ENCODE measurements at regions not wholly inside any gene's neighbourhood (a gene's known extent, or its start where the extent isn't known, plus 50 kb on each side); places are given as distances from the start of the nearest gene placed in this dataset.
"Not testable (repeated sequence)": the region's sequence is repeated elsewhere in the genome, so short reads cannot be mapped to it uniquely, and the experiment has no call there.

DNA sequence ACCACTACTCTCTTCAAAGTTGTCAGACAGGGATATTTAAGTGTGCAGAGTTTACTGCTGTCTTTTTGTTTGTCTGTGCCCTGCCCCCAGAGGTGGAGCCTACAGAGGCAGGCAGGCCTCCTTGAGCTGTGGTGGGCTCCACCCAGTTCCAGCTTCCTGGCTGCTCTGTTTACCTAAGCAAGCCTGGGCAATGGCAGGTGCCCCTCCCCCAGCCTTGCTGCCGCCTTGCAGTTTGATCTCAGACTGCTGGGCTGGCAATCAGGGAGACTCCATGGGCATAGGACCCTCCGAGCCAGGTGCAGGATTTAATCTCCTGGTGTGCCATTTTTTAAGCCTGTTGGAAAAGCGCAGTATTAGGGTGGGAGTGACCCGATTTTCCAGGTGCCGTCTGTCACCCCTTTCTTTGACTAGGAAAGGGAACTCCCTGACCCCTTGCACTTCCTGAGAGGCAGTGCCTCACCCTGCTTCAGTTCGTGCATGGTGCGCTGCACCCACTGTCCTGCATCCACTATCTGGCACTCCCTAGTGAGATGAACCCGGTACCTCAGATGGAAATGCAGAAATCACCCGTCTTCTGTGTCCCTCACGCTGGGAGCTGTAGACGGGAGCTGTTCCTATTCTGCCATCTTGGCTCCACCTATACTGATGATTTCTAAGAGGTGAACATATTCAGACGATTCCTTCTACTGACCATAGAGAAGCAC, 167.6 kb downstream of the CXXC4 start:
- not testable (repeated sequence) for DNase-seq

DNA sequence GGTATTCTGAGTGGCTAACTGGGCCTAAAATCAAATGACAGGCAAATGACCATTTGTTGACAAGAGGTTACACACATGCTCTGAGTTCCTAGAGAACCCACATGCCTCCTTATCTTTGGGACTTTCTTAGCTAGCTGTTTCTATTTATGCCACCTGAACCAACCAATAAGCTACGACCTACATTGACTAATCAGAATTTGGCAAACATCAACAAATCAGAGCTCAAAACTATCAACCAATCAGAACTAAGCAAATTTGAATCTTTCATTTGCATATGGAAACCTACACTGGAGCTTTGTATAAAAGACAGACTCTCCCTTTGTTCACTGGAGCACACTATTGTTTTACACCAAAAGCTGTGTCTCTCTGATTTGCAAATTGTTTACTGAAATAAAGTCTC, 192.0 kb downstream of the CXXC4 start:
- DNase-seq: no peak

DNA sequence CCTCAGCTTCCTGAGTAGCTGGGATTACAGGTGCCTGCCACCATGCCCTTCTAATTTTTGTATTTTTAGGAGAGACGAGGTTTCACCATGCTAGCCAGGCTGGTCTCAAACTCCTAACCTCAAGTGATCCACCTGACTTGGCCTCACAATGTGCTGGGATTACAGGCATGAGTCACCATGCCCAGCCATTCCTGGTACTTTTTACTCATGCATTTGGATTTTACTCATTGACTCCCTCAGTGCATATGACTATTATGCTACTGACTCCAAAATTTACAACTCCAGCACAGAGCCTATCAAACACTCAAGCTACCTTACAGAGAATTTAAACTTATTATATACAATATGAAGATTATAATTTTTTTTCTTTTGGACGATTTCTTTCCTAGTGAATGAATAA, 199.9 kb downstream of the CXXC4 start:
- DNase-seq: no peak

DNA sequence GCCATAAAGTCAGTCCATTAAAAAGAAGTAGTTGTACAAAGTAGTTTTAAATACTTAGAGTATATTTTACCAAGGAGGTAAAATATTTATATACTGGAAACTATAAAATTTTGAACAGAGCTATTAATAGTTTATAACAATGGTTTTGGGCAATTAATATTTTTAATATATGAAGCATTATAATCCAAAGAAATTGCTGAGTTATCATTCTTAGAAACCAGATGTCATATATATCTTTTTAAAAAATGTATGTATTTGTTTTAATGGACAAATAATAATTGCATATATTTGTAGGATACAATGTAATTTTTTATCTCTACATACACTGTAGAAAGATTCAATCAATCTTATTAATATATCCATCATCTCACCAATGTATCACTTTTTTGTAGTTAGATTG, 207.8 kb downstream of the CXXC4 start:
- DNase-seq: no peak

DNA sequence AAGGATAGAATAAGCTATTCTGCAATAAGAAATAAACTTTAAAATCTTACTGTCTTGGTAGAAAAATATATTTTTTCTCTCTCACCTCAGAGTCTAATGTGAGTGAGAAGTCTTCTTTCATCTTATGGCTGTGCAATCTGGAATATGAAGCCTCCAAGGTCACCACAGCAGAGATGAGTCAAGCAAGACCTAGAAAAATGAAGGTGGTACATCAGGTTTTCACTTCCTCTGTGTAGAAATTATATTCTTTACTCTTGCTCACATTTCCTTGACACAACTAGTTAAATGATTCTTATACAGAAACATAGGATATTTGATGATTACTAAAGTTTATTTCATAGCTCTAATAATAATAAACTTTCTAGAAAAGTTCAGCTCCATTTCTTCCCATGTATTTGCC, 211.4 kb downstream of the CXXC4 start:
- no peak for DNase-seq

DNA sequence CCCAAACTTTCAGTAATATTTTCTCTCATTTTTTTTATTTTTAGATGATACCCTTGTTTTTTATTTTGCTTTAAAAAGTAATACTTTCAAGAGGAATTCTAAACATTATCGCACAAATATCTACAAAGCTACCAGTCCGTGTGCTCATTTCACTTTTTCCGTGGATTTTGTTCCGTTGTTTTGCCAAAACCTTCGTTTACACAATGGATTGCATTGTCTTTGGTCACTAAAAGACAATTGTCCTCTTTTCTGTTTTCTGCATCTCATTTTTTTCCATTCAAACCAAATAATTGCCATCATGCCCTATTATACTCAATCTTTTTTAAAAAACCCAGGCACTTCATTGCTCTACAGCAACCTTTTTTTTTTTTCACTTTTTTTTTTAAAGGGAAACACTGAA, 214.9 kb downstream of the CXXC4 start:
- no peak for DNase-seq

DNA sequence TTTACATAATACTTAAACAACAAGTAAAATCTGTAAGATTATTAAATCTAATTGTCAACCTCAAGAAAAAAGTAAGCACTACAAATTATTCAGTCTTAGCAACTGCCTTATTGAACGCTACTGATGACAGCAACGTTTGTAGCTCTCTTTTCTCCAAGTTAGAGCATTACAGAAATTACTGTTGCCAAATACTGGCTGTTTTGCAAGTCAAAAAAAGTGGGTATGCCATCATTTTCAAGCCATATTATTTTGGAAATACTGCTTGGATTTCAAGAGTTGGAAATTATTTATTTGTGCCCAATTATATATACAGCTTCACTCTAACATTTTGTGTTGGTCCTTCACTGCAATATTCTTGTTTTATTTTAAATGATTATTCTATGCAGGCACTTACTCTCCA, 221.7 kb downstream of the CXXC4 start:
- DNase-seq: no peak

DNA sequence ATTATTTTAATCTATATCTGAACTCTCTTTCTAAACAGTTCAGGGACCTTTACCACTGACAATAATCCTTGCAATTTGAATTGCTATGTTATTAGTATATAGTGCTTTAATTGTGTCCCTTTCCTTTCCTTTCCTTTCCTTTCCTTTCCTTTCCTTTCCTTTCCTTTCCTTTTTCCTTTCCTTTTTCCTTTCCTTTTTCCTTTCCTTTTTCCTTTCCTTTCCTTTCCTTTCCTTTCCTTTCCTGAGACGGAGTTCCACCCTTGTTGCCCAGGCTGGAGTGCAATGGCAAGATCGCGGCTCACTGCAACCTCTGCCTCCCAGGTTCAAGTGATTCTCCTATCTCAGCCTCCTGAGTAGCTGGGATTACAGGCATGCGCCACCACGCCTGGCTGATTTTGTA, 225.1 kb downstream of the CXXC4 start:
- not testable (repeated sequence) for DNase-seq

DNA sequence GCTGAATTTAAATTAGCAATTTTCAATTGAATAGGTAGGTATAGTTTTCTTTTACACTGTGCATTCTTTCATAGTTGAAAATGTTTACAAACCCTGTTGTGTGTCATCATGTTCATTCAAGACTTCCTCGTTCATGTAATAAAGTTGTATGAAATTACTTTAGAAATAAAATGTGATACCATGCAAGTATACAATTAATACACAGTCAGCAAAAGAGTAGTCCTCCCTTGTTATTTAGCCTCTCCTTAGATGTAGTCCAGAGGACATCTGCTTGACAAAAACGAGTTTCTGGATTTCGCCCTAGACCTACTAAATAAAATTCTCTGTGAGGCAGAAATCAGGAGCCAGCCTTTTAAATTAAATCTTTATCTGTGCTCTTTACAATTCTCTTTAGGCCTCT, 231.6 kb downstream of the CXXC4 start:
- no peak for DNase-seq

DNA sequence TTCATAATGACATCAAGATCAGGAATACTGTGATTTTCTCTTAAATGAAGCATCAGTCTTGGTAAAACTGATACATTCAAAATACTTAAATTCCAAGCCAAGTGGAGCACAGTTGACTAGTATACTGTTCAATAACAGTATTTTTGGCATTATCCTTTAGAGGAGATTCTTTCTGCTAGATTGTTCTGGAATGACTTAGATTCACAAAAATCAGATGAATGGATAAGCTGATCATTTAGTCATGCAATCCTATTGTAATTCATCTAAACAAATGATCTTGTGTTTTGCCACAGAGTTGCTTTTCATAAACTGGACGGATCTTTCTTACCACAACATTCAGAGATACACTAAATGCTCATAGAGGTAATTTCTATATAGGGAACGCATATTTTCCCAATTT, 232.0 kb downstream of the CXXC4 start:
- no peak for DNase-seq

DNA sequence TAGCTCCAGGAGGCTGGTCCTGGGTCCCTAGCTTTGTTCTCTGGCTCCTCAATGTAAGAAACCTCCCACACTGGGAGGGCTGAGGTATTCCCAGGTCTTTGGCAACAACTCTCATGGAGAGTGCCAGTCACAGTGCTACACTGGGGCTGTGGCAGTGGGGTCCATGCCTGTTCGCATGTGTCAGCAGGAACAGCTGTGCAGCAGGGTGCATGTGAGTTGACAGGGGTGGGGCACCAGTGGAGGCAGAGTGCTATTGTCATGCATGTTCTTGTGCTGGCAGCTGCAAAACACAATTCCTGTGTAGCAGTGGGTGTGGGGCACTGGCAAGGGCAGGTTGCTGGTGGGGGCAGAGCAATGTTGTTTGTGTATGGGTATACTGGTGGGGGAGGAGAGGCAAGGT, 246.0 kb downstream of the CXXC4 start:
- no peak for DNase-seq

DNA sequence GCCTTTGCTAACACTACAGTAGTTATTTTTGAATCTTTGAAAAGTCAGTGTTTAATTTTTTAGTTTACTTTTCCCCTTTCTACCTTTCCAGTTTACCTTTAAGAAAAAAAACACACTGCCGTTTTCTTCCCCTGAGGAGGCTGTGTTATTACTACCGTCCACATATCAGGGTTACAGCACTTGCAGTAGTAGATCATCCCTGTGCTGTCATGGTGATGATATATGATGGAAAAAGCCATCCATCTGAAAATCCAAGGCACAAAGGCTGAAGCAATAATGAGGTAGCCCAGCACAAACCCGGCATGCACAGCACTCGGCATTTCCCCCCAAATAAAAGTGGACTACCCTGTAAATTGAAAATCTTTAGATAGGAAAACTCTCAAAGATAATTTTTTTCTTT, 258.7 kb downstream of the CXXC4 start:
- DNase-seq: no peak

DNA sequence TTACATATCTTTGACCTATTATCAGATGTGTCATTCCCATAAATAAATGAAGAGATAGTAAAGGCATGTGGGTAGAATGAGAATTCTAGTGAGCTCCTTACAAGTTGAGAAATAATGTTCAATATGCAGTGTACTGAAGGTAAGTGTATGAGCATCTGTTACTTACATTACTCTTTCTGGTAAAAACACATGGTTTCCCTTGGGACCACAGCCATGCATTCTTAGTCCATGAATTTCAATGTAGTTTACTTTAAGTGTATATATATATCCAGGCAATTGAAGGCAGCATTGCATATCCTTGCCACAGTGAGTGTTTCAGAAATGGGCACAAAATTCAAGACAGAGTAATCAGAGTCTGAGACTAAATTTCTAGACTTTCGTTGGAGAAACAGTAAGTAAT, 277.2 kb downstream of the CXXC4 start:
- DNase-seq: no peak

DNA sequence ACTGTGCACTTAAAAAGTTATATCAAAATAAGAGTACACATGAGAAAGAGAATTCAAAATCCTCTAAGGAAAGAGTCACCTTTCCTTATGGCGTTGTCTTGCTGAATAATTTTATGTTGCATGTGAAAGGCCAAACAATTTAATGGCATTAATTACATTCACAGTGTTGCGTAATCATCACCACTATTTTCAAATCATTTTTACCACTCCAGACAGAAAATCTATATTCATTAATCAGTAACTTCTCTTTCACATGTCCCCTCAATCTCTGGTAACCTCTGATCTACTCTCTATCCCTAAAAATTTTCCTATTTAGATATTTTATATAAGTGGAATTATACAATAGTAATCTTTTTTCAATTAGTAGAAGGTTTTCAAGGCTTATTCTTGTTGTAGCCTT, 283.0 kb downstream of the CXXC4 start:
- no peak for DNase-seq

DNA sequence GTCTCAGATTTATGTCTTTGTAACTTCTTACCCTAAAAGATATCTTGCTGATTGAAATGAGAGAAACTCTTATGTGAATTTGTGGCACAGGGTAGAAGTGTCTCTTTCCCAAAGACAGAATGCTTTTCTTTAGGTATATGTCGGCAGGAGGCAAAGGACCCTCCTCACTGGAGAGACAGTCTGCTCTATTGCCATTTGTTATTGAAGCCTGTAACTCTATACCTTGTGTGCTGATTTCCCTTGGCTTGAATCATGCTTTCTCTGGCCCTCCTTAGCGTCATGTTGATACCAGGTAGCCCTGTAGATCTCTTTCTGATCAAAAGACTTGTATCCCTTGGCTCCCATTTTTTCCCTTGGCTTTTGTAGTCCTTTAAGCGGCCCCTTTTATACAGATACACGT, 284.3 kb downstream of the CXXC4 start:
- DNase-seq: no peak

DNA sequence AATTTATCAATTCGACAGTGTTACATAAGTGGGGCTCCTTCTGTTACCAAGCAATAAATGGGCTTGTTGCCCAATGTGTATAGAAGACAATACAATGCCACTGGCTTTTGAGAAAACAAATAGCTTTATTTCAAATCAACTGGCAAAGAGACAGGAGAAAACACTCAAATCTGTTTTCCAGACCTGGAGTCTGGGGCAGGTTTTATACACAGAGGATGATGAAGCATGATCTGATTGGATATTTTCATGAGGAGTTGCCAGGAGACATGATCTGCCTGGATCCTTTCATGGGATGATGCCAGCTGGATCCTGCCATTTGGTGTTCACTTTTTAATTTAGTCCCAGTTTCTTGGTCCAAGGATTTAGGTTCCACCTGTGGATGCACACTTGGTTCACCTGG, 287.9 kb downstream of the CXXC4 start:
- no peak for DNase-seq

DNA sequence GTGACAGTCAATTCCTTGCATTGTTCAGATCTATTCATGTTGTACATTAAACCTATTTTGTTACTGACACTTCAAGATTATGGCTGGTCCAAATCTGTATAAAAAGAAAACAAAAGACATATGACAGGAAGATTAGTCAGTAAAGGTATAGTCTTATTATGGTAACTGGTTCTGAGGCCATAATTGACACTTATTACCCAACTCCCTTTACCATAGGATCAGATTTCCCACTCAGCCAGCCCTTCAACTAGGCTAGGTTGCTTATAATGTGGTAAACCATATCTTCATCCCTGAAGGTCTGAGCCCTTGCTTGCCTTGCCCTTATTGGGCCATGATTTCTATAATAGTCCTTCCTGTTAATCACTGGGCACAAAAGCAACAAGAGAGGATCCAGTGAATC, 289.6 kb downstream of the CXXC4 start:
- no peak for DNase-seq

DNA sequence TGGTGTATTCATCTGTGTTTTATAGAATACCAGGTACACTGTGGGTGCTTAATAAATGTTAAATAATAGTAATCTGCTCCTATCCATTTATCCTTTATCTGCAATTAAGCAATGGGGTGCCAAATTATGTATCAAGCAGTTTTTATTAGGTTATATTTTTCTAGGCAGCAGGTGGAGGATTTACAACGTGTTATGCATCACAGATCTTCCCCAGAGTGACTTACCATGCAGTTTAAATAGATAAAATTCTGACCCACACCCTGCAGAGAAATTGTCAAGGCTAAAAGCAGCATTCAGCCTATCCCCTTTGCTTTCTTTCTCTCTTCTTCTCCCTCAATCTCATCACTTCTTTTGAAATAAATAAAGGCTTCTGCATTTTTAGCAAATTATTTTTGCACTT, 306.4 kb downstream of the CXXC4 start:
- no peak for DNase-seq

DNA sequence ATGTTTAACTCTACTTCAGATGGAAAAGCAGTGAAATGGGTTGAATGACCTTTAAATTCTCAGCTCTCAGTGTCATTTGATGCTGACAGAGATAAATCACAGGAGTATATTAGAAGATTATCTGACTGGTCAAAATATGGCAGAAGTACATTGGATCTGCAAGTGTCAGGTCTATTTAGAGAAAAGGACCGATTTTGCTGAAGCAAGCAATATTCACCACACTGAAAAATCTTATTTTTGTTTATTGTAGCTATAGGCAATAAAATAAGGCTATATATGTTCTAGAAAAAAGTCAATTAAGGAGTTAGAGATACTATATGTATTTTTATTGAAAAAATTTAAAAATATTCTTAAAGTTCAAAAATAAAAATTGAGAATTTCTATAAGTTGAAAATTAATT, 325.3 kb downstream of the CXXC4 start:
- no peak for DNase-seq

DNA sequence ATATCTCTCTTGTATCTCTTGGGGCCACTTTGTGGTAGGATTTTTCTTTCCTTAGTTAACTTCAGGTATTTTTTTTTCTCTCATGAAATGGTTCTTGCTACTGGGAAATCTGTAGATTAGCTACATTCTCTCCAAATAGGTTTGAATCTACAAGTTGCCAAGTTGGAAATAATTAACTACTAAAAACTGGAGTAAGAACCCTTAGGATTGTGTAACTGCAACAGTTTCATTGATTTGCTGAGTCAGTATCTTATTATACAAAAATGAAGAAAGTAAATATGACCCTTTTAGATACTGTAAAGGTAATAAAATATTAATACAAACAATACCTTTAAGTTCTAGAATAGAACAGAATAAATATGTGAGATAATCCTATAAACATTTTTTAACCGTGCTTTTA, 327.9 kb downstream of the CXXC4 start:
- no peak for DNase-seq

DNA sequence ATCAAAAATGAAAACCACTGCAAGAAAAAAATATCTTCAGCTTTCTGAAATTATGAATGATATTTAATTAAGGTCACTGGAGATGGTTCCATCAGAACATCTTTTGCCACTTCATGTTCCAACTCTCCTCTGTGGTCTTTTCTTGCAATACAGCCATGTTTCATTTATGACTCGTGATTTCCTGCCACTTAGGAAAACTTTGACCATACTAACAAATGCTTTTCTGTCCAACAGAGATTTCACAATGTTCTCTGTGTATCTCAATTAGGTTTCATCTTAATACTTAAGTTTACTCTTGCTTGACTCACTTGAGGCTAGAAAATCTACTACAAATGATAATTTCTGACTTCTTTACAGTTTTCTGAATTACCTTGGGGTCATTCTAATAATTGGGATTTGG, 330.9 kb downstream of the CXXC4 start:
- DNase-seq: no peak

DNA sequence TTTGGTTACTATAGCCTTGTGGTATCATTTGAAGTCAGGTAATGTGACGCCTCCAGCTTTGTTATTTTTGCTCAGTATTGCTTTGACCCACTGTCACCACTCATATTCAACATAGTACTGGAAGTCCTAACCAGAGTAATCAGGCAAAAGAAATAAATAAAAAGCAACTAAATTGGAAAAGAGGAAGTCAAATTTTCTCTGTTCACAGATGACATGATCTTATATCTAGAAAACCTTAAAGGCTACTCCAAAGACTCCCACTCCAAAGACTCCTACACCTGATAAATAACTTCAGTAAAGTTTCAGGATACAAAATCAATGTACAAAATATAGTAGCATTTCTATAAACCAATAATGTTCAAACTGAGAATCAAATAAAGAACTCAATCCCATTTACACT, 348.6 kb downstream of the CXXC4 start:
- DNase-seq: no peak

DNA sequence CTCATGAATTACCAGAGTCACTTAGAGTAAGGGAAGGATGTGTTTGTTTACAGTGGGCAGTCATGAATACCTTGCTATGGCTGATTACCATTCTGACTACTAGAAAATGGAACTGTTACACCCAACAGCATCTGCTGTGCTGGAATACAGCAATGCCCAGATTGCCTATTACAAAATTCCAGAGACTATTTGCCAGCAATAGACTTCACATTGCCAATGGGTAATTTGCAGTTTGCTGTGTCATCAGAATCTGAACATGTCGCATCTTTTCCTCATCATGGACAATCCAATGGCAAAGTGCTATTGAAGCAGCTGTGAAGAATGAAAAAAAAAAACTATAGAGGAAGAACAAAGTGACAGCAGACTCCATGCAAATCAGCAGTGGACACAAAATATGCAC, 356.6 kb downstream of the CXXC4 start:
- DNase-seq: no peak

DNA sequence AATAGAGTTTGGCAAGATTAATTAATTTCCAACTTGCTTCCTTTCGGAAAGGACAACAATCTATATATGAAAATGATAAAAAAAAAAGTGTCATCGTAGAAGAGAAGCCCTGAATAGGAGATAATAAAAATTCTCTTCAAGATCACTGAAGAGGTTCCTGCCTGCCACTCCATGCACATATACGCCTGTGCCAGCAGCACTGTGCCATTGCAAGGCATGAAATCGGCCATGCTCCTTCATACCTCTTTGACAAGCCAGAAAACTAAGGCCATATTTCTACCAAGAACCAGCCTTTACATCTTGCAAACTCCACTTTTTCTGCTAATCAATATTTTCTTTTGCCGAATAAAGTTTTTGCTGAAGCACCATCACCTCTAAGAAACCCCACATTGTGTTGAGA, 365.5 kb downstream of the CXXC4 start:
- DNase-seq: no peak

DNA sequence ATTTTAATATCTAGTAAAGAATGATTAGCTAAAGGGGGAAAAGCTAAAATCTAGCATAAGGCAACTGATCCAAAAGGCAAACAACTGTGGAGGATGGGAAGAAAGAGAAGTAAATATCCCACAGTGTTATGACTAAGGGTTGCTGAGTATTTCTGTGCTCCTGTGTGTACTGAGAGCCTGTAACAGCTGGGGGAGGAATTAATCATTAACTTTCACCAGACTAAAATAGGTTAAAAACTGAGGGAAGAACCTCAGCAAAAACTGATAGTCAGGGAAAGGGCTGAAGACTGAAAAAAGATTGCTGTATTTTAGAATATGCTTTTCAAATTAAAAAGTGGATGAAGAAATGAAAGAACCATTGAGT, 365.9 kb downstream of the CXXC4 start:
- DNase-seq: no peak

All from inflammatory macrophage treated with lipopolysaccharide for 1 hour (primary cell).